ENCODE measurements at regions not wholly inside any gene's neighbourhood (a gene's known extent, or its start where the extent isn't known, plus 50 kb on each side); places are given as distances from the start of the nearest gene placed in this dataset.

GRCh38 chr14:58871573-58871972 is 233.8 kb downstream of the DACT1 start:
- in situ Hi-C loops (cut with HindIII; ENCODE audit: extremely low pct_ligation_motif_present, low pct_unique_long_range_greater_than_20kb) (no loop called here), intact Hi-C loops (cut with micrococcal nuclease; ENCODE audit: unreplicated experiment) (no loop called here)
- no peak for FAIRE-seq
- POLR2A ChIA-PET = no interaction called here
- Histone ChIP-seq H3K9me3 (ENCODE audit: low read length) (no peaks in the 10 kb centered on the region), H3K27me3 (ENCODE audit: control insufficient read depth in 1 of 2, insufficient read depth in 2 of 2, low read length in 2 of 2) (no peaks in the 10 kb centered on the region; a peak in 1 of 5 replicates), H3K4me3 (replicated peaks in 1 of 3; ENCODE audit: insufficient read depth in 1 of 3, low read depth in 2 of 3, low read length in 3 of 3) (no peak overlapping the region), H3K4me2 (ENCODE audit: low read depth, low read length) (no peak overlapping the region), H4K20me1 (ENCODE audit: insufficient read depth, low read length) (no peaks in the 10 kb centered on the region), H3K27ac (ENCODE audit: extremely low read length, insufficient read depth, low read length) (no peak overlapping the region), H3K79me2 (ENCODE audit: insufficient read depth, low read length) (no peaks in the 10 kb centered on the region), H3K9ac (ENCODE audit: insufficient read depth, low read depth, low read length) (no peak overlapping the region), H3K4me1 (ENCODE audit: insufficient read depth, low read length) (no peaks in the 10 kb centered on the region), H3K36me3 (replicated peaks in 1 of 2; ENCODE audit: control insufficient read depth in 1 of 2, insufficient read depth in 2 of 2, low read length in 2 of 2) (no peaks in the 10 kb centered on the region), H2AFZ (ENCODE audit: low read length) (no peak overlapping the region)
- DNase-seq (ENCODE audit: low spot score) = no peak
- 0% methylated on average over 4 of the region's 4 CpGs for WGBS (ENCODE audit: low lambda C conversion rate)
- TF ChIP-seq ZSCAN5A (CRISPR knock-in tag; IDR thresholded peaks at IDR 0.05; ENCODE audit: borderline replicate concordance) (no peak), PHF5A (CRISPR knock-in tag; IDR thresholded peaks at IDR 0.05; ENCODE audit: low read depth, unreplicated experiment) (no peak)
- CTCF ChIA-PET (ENCODE audit: low intra/inter-chr PET ratio, low total read pairs) = no interaction called here
- no TSS peak for BruUV-seq (replicated peaks)
- no peak for ATAC-seq

GRCh38 chr14:58872061-58872460 is 234.3 kb downstream of the DACT1 start:
- no peak overlapping the region for H3K9ac ChIP-seq (ENCODE audit: insufficient read depth, low read depth, low read length)
- H2AFZ ChIP-seq (ENCODE audit: low read length) = no peak overlapping the region
- WGBS (ENCODE audit: low lambda C conversion rate) = 35% methylated on average over 6 of the region's 6 CpGs
- ChIA-PET CTCF (ENCODE audit: low intra/inter-chr PET ratio, low total read pairs) (no interaction called here), POLR2A (no interaction called here)
- H3K4me3 ChIP-seq (replicated peaks in 1 of 3; ENCODE audit: insufficient read depth in 1 of 3, low read depth in 2 of 3, low read length in 3 of 3) = no peak overlapping the region
- BruUV-seq (replicated peaks) = no TSS peak
- TF ChIP-seq ATF4 (CRISPR knock-in tag; IDR thresholded peaks at IDR 0.05) (no peak), TOPORS (CRISPR knock-in tag; IDR thresholded peaks at IDR 0.05) (no peak), HCFC1 (IDR thresholded peaks at IDR 0.05; ENCODE audit: low read depth, low read length) (no peak), ZNF737 (CRISPR knock-in tag; IDR thresholded peaks at IDR 0.05; ENCODE audit: borderline replicate concordance) (no peak), ISL2 (CRISPR knock-in tag; IDR thresholded peaks at IDR 0.05) (no peak), TP53 (CRISPR knock-in tag; conservative IDR thresholded peaks at IDR 0.05) (no peak)
- H3K9me3 ChIP-seq (ENCODE audit: low read length) = no peaks in the 10 kb centered on the region
- H3K4me1 ChIP-seq (ENCODE audit: insufficient read depth, low read length) = no peaks in the 10 kb centered on the region
- H3K27me3 ChIP-seq (ENCODE audit: control insufficient read depth in 1 of 2, insufficient read depth in 2 of 2, low read length in 2 of 2) = no peaks in the 10 kb centered on the region; a peak in 1 of 5 replicates
- no peak overlapping the region for H3K27ac ChIP-seq (ENCODE audit: extremely low read length, insufficient read depth, low read length)
- intact Hi-C loops (cut with micrococcal nuclease; ENCODE audit: unreplicated experiment) = no loop called here
- no peaks in the 10 kb centered on the region for H3K79me2 ChIP-seq (ENCODE audit: insufficient read depth, low read length)
- no peak for DNase-seq (ENCODE audit: low spot score)
- H3K36me3 ChIP-seq (replicated peaks in 1 of 2; ENCODE audit: control insufficient read depth in 1 of 2, insufficient read depth in 2 of 2, low read length in 2 of 2) = no peaks in the 10 kb centered on the region
- no peak for ATAC-seq
- no peaks in the 10 kb centered on the region for H4K20me1 ChIP-seq (ENCODE audit: insufficient read depth, low read length)
- in situ Hi-C loops (cut with HindIII; ENCODE audit: extremely low pct_ligation_motif_present, low pct_unique_long_range_greater_than_20kb) = no loop called here
- no peak for FAIRE-seq
- no peak overlapping the region for H3K4me2 ChIP-seq (ENCODE audit: low read depth, low read length)

Measured in HepG2 (cell line).